GM19328 (cell line): ENCODE measurements at regions not wholly inside any gene's neighbourhood (a gene's known extent, or its start where the extent isn't known, plus 50 kb on each side); places are given as distances from the start of the nearest gene placed in this dataset.
"Not testable (repeated sequence)": the region's sequence is repeated elsewhere in the genome, so short reads cannot be mapped to it uniquely, and the experiment has no call there.

Source experiments
- ATAC-seq: cut with Tn5 transposase; IDR thresholded peaks from one replicate; pipeline ENCODE4 v1.9.1; 2021; ENCODE audit warnings: mild to moderate bottlenecking, moderate library complexity; ENCODE audit not compliant: unreplicated experiment

- ATAC-seq, result not testable (repeated sequence)
Observed at GRCh38 chr7:68410693-68411092, 1187.6 kb upstream of the AUTS2 start.

- no peak for ATAC-seq
Observed at GRCh38 chr7:68411742-68412141, 1186.5 kb upstream of the AUTS2 start.

- ATAC-seq, result no peak
Observed at GRCh38 chr7:68414631-68415425, 1183.4 kb upstream of the AUTS2 start.

- no peak for ATAC-seq
Observed at GRCh38 chr7:68417002-68417401, 1181.3 kb upstream of the AUTS2 start.

GRCh38 chr7:68417659-68418058, 1180.6 kb upstream of the AUTS2 start:
- no peak for ATAC-seq

- ATAC-seq, result no peak
Observed at GRCh38 chr7:68420342-68421192, 1177.7 kb upstream of the AUTS2 start.

- no peak for ATAC-seq
Observed at GRCh38 chr7:68421712-68422111, 1176.6 kb upstream of the AUTS2 start.

- ATAC-seq, result no peak
Observed at GRCh38 chr7:68422281-68422680, 1176.0 kb upstream of the AUTS2 start.

- no peak for ATAC-seq
Observed at GRCh38 chr7:68423356-68423755, 1174.9 kb upstream of the AUTS2 start.

GRCh38 chr7:68424658-68425297, 1173.5 kb upstream of the AUTS2 start:
- no peak for ATAC-seq

- ATAC-seq, result no peak
Observed at GRCh38 chr7:68425377-68425776, 1172.9 kb upstream of the AUTS2 start.

GRCh38 chr7:68429411-68430117, 1168.7 kb upstream of the AUTS2 start:
- no peak for ATAC-seq

GRCh38 chr7:68432585-68432984, 1165.7 kb upstream of the AUTS2 start:
- ATAC-seq, result no peak

GRCh38 chr7:68433462-68434070, 1164.7 kb upstream of the AUTS2 start:
- no peak for ATAC-seq

- no peak for ATAC-seq
Observed at GRCh38 chr7:68434857-68435256, 1163.4 kb upstream of the AUTS2 start.

- ATAC-seq, result no peak
Observed at GRCh38 chr7:68438016-68438415, 1160.3 kb upstream of the AUTS2 start.

- no peak for ATAC-seq
Observed at GRCh38 chr7:68438811-68439210, 1159.5 kb upstream of the AUTS2 start.

- ATAC-seq, result no peak
Observed at GRCh38 chr7:68439897-68440296, 1158.4 kb upstream of the AUTS2 start.

- no peak for ATAC-seq
Observed at GRCh38 chr7:68440866-68441265, 1157.4 kb upstream of the AUTS2 start.

GRCh38 chr7:68441645-68442044, 1156.6 kb upstream of the AUTS2 start:
- no peak for ATAC-seq
